Neural cell (in vitro differentiated cells): ENCODE measurements at regions not wholly inside any gene's neighbourhood (a gene's known extent, or its start where the extent isn't known, plus 50 kb on each side); places are given as distances from the start of the nearest gene placed in this dataset.

ENCODE experiments used
- H2AFZ ChIP-seq: fragments of 200-600, 300-800 bp; sonication (generic), shearing (Covaris generic); 2 replicates; pipeline ENCODE4 v1.6.0; 2014; ENCODE audit warnings: low read depth, mild to moderate bottlenecking, antibody characterized with exemption, low read length, moderate library complexity
- H3F3A ChIP-seq: fragments of 200-600 bp; shearing (Covaris generic); 2 replicates; pipeline ENCODE4 v1.6.1; 2016; ENCODE audit warnings: mild to moderate bottlenecking, moderate library complexity, mixed read lengths, antibody characterized with exemption, low read length; ENCODE audit not compliant: insufficient read depth, poor library complexity, severe bottlenecking
- H3K27ac ChIP-seq: fragments of 200-600, 300-800 bp; sonication (generic), shearing (Covaris generic); 2 replicates; pipeline ENCODE4 v1.5.1; 2014; ENCODE audit warnings: mild to moderate bottlenecking, low read length, moderate library complexity
- H3K27me3 ChIP-seq: fragments of 300-800, 200-600 bp; sonication (generic), shearing (Covaris generic); 2 replicates; pipeline ENCODE4 v1.6.0; 2014; ENCODE audit warnings: mild to moderate bottlenecking, low read depth, low read length, moderate library complexity; ENCODE audit not compliant: insufficient read depth
- H3K36me3 ChIP-seq: fragments of 300-800, 200-600 bp; sonication (generic), shearing (Covaris generic); 2 replicates; pipeline ENCODE4 v1.5.1; 2014; ENCODE audit warnings: mild to moderate bottlenecking, antibody characterized with exemption, low read length, moderate library complexity; ENCODE audit not compliant: insufficient read depth
- H3K4me2 ChIP-seq: fragments of 300-800, 200-600 bp; sonication (generic), shearing (Covaris generic); 2 replicates; pipeline ENCODE4 v1.6.0; 2014; ENCODE audit warnings: mild to moderate bottlenecking, low read length
- H3K4me3 ChIP-seq: fragments of 300-800, 200-600 bp; sonication (generic), shearing (Covaris generic); 2 replicates; pipeline ENCODE4 v1.5.1; 2014; ENCODE audit warnings: mild to moderate bottlenecking, low read length, moderate library complexity
- H3K79me2 ChIP-seq: fragments of 200-600 bp; shearing (Covaris generic); replicated peaks from 2 replicates; pipeline ENCODE4 v1.6.0; 2014; ENCODE audit warnings: mild to moderate bottlenecking, low read length, moderate library complexity; ENCODE audit not compliant: insufficient read depth
- H3K9ac ChIP-seq: fragments of 300-800, 200-600 bp; sonication (generic), shearing (Covaris generic); 2 replicates; pipeline ENCODE4 v1.6.1; 2016; ENCODE audit warnings: mild to moderate bottlenecking, low read length, mixed read lengths
- H3K9me2 ChIP-seq: fragments of 200-600 bp; shearing (Covaris generic); 2 replicates; pipeline ENCODE4 v1.6.1; 2016; ENCODE audit warnings: mild to moderate bottlenecking, low read length, mixed read lengths; ENCODE audit not compliant: insufficient read depth
- H3K9me3 ChIP-seq: fragments of 200-600, 300-800 bp; sonication (generic), shearing (Covaris generic); 2 replicates; pipeline ENCODE4 v1.6.1; 2016; ENCODE audit warnings: mild to moderate bottlenecking, mixed run types, low read length, moderate library complexity, mixed read lengths
- H4K20me1 ChIP-seq: fragments of 200-600 bp; shearing (Covaris generic); 2 replicates; pipeline ENCODE4 v1.6.1; 2016; ENCODE audit warnings: mild to moderate bottlenecking, mixed run types; ENCODE audit not compliant: insufficient read depth
- EP300 ChIP-seq: fragments of 450-650 bp; conservative IDR thresholded peaks from 2 replicates; pipeline ENCODE4 v1.6.1; 2014; ENCODE audit warnings: antibody characterized with exemption, mild to moderate bottlenecking, moderate library complexity; ENCODE audit not compliant: poor library complexity, severe bottlenecking
- EZH2 ChIP-seq: fragments of 200-600, 300-800 bp; shearing (Covaris generic), sonication (generic); IDR thresholded peaks from 2 replicates; pipeline ENCODE4 v1.6.1; 2014; ENCODE audit warnings: antibody characterized with exemption, low read length, borderline replicate concordance, mild to moderate bottlenecking; ENCODE audit not compliant: insufficient read depth, poor library complexity, severe bottlenecking
- MXI1 ChIP-seq: fragments of 450-650 bp; conservative IDR thresholded peaks from 2 replicates; pipeline ENCODE4 v1.6.1; 2014; ENCODE audit warnings: antibody characterized with exemption, mild to moderate bottlenecking; ENCODE audit not compliant: poor library complexity, severe bottlenecking
- POLR2AphosphoS5 ChIP-seq: IDR thresholded peaks from 2 replicates; pipeline ENCODE4 v1.6.1; 2012
- RAD21 ChIP-seq: fragments of 450-650 bp; conservative IDR thresholded peaks from 2 replicates; pipeline ENCODE4 v1.6.1; 2014; ENCODE audit warnings: antibody characterized with exemption, mild to moderate bottlenecking, moderate library complexity
- REST ChIP-seq: IDR thresholded peaks from 2 replicates; pipeline ENCODE4 v1.6.1; 2012; ENCODE audit warnings: borderline replicate concordance
- SMC3 ChIP-seq: fragments of 450-650 bp; conservative IDR thresholded peaks from 2 replicates; pipeline ENCODE4 v1.6.1; 2014; ENCODE audit warnings: antibody characterized with exemption, mild to moderate bottlenecking, moderate library complexity; ENCODE audit not compliant: poor library complexity
- TAF1 ChIP-seq: IDR thresholded peaks from 2 replicates; pipeline ENCODE4 v1.6.1; 2012; ENCODE audit warnings: low read depth
- TF ChIP-seq, protein P1 (sequence below): fragments of 450-650 bp; IDR thresholded peaks from 2 replicates; pipeline ENCODE4 v1.5.1; 2014; ENCODE audit warnings: antibody characterized with exemption, mild to moderate bottlenecking, moderate library complexity; ENCODE audit not compliant: poor library complexity, severe bottlenecking

DNA sequence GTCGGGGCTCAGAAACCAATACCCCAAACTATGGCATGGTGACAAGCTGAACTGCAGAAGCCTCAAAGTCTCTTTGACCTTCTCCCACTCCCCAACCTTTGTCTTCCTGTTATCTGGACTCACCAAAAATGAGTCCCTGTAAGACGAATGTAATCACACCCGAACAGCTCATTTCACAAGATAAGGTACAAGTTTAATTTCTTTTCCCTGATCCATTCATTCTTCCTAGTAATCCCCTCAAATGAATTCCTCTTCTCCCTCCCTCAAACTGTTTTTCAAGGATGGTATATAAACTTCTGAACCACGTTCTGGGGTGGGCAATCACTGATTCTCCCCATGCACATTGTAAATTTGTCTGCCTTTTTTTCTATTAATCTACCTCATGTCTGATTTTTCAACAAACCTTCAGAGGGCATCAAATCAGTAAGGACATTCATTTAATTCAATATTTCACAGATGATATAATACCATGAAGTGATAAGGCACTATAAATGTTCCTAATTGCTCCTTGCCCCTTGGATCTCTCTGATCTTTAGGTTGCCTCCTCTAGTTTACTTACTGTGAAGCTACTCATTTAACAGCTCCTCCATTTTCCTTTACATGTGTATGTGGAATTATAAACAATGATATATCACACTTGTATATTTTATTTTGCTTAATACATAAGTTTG lies 77.2 kb downstream of the OR2B2 start:
- H3F3A ChIP-seq: peaks cover 8% of the 10 kb centered on the region
- H2AFZ ChIP-seq: no peak overlapping the region
- H3K27me3 ChIP-seq: no peaks in the 10 kb centered on the region
- H3K4me2 ChIP-seq: peak overlapping the region; percentile 94
- TF ChIP-seq TAF1 (no peak), MXI1 (no peak), EP300 (no peak), SMC3 (no peak), POLR2AphosphoS5 (no peak), REST (no peak), RAD21 (no peak), EZH2 (no peak)
- TF ChIP-seq, protein P1, sequence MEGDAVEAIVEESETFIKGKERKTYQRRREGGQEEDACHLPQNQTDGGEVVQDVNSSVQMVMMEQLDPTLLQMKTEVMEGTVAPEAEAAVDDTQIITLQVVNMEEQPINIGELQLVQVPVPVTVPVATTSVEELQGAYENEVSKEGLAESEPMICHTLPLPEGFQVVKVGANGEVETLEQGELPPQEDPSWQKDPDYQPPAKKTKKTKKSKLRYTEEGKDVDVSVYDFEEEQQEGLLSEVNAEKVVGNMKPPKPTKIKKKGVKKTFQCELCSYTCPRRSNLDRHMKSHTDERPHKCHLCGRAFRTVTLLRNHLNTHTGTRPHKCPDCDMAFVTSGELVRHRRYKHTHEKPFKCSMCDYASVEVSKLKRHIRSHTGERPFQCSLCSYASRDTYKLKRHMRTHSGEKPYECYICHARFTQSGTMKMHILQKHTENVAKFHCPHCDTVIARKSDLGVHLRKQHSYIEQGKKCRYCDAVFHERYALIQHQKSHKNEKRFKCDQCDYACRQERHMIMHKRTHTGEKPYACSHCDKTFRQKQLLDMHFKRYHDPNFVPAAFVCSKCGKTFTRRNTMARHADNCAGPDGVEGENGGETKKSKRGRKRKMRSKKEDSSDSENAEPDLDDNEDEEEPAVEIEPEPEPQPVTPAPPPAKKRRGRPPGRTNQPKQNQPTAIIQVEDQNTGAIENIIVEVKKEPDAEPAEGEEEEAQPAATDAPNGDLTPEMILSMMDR: no peak
- peak overlapping the region; percentile 99 for H3K9ac ChIP-seq
- H3K36me3 ChIP-seq: no peaks in the 10 kb centered on the region
- peak overlapping the region; percentile 82 for H3K4me3 ChIP-seq
- H4K20me1 ChIP-seq: no peaks in the 10 kb centered on the region
- H3K79me2 ChIP-seq: peaks cover 49% of the 10 kb centered on the region
- no peaks in the 10 kb centered on the region for H3K9me2 ChIP-seq
- H3K27ac ChIP-seq: peak overlapping the region; percentile 100
- H3K9me3 ChIP-seq: no peaks in the 10 kb centered on the region

DNA sequence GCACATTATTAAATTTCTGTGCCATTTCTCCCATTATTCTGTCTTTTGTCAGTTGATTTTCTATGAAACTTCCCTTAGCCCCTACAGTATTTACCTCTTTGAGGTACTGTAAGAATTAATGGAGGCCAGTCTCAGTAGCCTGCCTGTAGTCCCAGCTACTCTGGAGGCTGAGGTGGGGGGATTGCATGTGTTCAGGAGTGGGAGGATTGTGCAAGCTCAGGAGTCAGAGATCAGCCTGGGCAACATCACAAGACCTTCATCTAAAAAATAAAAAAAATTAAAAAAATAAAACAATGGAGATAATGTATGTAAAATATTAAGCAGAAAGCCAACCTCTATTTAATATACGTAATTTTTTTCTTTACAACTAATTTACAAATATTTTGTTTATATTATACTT lies 77.8 kb downstream of the OR2B2 start:
- no peaks in the 10 kb centered on the region for H3K27me3 ChIP-seq
- H3K27ac ChIP-seq: no peak overlapping the region
- TF ChIP-seq MXI1 (no peak), EP300 (no peak), POLR2AphosphoS5 (no peak), EZH2 (no peak), REST (no peak)
- TF ChIP-seq, protein P1: no peak
- H3F3A ChIP-seq: peaks cover 8% of the 10 kb centered on the region
- H3K9me3 ChIP-seq: no peaks in the 10 kb centered on the region
- no peak overlapping the region for H3K4me2 ChIP-seq
- no peaks in the 10 kb centered on the region for H3K36me3 ChIP-seq
- H3K9ac ChIP-seq: no peak overlapping the region
- H4K20me1 ChIP-seq: no peaks in the 10 kb centered on the region
- peaks cover 50% of the 10 kb centered on the region for H3K79me2 ChIP-seq
- no peak overlapping the region for H3K4me3 ChIP-seq
- H3K9me2 ChIP-seq: no peaks in the 10 kb centered on the region
- no peak overlapping the region for H2AFZ ChIP-seq
